HEK293T (cell line): ENCODE measurements at regions not wholly inside any gene's neighbourhood (a gene's known extent, or its start where the extent isn't known, plus 50 kb on each side); places are given as distances from the start of the nearest gene placed in this dataset.
"Not testable (repeated sequence)": the region's sequence is repeated elsewhere in the genome, so short reads cannot be mapped to it uniquely, and the experiment has no call there.

ENCODE experiments used
- ARNT ChIP-seq: fragments of 450-650 bp; IDR thresholded peaks from 2 replicates; pipeline ENCODE4 v1.6.1; 2017; ENCODE audit warnings: mild to moderate bottlenecking
- BHLHE40 ChIP-seq: fragments of 450-650 bp; IDR thresholded peaks from 2 replicates; pipeline ENCODE4 v1.6.1; 2016; ENCODE audit warnings: mild to moderate bottlenecking, moderate library complexity, borderline replicate concordance
- CTBP1 ChIP-seq: fragments of 450-650 bp; IDR thresholded peaks from 2 replicates; pipeline ENCODE4 v1.6.1; 2016; ENCODE audit warnings: borderline replicate concordance
- FOXA1 ChIP-seq: fragments of 450-650 bp; IDR thresholded peaks from 2 replicates; pipeline ENCODE4 v1.6.1; 2016; ENCODE audit warnings: mild to moderate bottlenecking
- FOXM1 ChIP-seq: fragments of 450-650 bp; IDR thresholded peaks from 2 replicates; pipeline ENCODE4 v1.6.1; 2017; ENCODE audit warnings: mild to moderate bottlenecking, borderline replicate concordance
- HDGF ChIP-seq: fragments of 450-650 bp; IDR thresholded peaks from 2 replicates; pipeline ENCODE4 v1.6.1; 2017; ENCODE audit warnings: antibody characterized with exemption, borderline replicate concordance
- L3MBTL2 ChIP-seq: fragments of 450-650 bp; conservative IDR thresholded peaks from 2 replicates; pipeline ENCODE4 v1.6.1; 2016; ENCODE audit warnings: mild to moderate bottlenecking
- LEF1 ChIP-seq: fragments of 450-650 bp; IDR thresholded peaks from 2 replicates; pipeline ENCODE4 v1.6.1; 2017; ENCODE audit warnings: mild to moderate bottlenecking, borderline replicate concordance
- NFRKB ChIP-seq: fragments of 450-650 bp; IDR thresholded peaks from 2 replicates; pipeline ENCODE4 v1.6.1; 2016; ENCODE audit warnings: mild to moderate bottlenecking, moderate library complexity
- SP1 ChIP-seq: fragments of 450-650 bp; IDR thresholded peaks from 2 replicates; pipeline ENCODE4 v1.6.1; 2017
- SUZ12 ChIP-seq: fragments of 450-650 bp; IDR thresholded peaks from 2 replicates; pipeline ENCODE4 v1.6.1; 2016; ENCODE audit warnings: mild to moderate bottlenecking
- TARDBP ChIP-seq: fragments of 450-650 bp; IDR thresholded peaks from 2 replicates; pipeline ENCODE4 v1.6.1; 2016
- ZNF384 ChIP-seq: fragments of 450-650 bp; IDR thresholded peaks from 2 replicates; pipeline ENCODE4 v1.6.1; 2016
- TF ChIP-seq, protein P1 (sequence below): fragments of 450-650 bp; IDR thresholded peaks from 2 replicates; pipeline ENCODE4 v1.6.1; 2016

DNA sequence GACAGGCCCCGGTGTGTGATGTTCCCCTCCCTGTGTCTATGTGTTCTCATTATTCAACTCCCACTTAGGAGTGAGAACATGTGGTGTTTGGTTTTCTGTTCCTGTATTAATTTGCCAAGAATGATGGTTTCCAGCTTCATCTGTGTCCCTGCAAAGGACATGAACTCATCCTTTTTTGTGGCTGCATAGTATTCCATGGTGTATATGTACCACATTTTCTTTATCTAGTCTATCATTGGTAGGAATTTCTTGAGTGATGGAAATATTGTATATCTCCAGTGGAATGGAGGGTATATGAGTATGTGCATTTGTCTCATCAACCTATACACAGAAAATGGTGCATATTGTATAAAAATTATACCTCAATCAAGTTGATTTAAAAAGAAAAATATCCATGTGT, 159.3 kb downstream of the REEP3 start:
- not testable (repeated sequence) for TF ChIP-seq SUZ12, SP1, TARDBP, FOXA1, NFRKB, ZNF384, CTBP1, BHLHE40, HDGF, FOXM1, ARNT, LEF1, L3MBTL2
- TF ChIP-seq, protein P1, sequence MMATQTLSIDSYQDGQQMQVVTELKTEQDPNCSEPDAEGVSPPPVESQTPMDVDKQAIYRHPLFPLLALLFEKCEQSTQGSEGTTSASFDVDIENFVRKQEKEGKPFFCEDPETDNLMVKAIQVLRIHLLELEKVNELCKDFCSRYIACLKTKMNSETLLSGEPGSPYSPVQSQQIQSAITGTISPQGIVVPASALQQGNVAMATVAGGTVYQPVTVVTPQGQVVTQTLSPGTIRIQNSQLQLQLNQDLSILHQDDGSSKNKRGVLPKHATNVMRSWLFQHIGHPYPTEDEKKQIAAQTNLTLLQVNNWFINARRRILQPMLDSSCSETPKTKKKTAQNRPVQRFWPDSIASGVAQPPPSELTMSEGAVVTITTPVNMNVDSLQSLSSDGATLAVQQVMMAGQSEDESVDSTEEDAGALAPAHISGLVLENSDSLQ, result not testable (repeated sequence)
